GM21526 (cell line): ENCODE measurements at regions not wholly inside any gene's neighbourhood (a gene's known extent, or its start where the extent isn't known, plus 50 kb on each side); places are given as distances from the start of the nearest gene placed in this dataset.

ENCODE experiments used
- ATAC-seq: cut with Tn5 transposase; IDR thresholded peaks from one replicate; pipeline ENCODE4 v1.9.1; 2021; ENCODE audit warnings: moderate library complexity; ENCODE audit not compliant: unreplicated experiment, low FRiP score

- ATAC-seq = no peak
These were observed 171.0 kb upstream of the ZNF32 start for GRCh38 chr10:43819464-43820230.

DNA sequence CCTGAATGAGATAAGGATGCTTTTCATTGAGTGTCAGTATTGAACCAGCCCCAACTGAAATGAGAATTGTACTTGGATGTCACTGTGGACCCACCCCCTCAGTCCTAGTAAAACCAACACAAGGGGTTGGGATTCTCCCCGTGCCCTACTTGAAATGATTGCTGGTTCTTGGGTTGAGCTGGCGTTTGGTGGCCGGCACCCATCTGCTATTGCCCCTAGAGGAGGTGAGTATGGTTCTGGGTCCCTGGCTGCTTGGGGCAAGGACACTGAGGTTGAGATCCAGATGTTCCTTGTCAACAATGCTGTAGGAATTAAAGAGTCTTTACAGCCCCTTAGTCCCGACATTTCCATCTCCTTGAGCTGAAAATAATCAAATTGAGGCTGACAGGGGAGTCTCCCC is 170.0 kb upstream of the ZNF32 start:
- ATAC-seq = no peak

- no peak for ATAC-seq
These were observed 168.7 kb upstream of the ZNF32 start for GRCh38 chr10:43817368-43817767.

DNA sequence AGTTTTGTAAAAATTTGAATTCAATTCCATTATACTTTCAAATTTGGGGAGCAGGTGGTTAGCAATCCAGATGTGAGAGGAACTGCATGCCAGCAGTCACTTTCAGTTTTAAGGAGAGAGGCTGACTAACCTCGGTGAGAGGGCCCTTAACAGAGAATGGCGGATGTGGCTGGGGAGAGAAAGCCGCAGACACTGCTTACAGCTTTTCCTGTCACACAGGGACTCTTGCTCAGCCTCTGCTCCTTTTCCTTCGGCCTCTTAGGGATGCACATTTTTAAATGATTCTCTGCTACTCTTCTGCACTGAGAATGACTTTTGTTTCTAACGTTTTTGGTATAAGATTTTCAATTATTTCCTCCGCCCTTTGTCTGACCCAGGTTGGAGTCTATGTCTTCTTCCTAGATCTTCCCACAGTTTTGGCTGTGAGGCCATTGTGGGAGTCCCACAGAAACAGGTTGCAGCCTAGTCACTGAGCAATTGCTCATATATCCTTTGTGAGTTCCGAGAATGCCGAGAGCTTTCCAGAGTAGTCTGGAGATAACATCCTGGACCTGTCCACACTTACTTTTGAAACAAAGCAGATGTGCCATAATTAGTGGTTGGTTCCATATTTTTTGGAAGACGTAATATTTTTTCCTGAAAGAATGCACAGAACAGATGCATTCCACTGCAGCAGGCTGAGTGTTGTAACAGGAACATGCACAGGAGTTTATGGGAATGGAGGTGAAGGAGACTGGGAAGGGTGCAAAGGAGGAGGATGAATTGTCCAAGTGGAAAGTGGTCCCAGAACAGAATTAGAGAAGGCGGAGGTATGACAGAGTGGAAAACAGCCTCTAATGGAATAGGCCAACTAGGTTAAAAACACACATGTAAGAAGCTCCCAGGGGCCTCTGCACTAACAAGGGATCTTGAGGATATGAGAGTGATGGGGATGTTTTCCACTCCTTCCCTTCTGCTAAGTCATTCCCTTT is 168.0 kb upstream of the ZNF32 start:
- peak; percentile 94 for ATAC-seq

GRCh38 chr10:43815181-43815885 is 166.7 kb upstream of the ZNF32 start:
- no peak for ATAC-seq

GRCh38 chr10:43814663-43815062 is 166.0 kb upstream of the ZNF32 start:
- no peak for ATAC-seq

DNA sequence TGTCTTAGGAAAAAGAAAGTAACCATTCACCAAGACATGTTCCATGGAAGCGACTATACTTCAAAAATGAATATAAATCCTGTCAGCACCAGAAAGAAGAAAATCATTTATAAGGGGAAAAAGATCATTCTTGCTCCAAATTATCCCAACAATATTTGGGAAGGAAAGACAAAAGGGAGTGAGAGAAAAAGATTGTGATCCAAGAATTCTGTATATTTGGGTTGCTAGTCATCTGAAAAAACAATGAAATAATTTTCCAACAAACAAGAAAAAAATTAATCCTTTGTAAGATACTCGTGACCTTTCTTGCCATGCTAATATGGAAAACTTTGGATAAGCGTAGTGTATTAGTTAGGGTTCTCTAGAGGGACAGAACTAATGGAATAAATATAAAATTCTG is 163.2 kb upstream of the ZNF32 start:
- ATAC-seq = no peak

GRCh38 chr10:43809211-43809930 is 160.7 kb upstream of the ZNF32 start:
- no peak for ATAC-seq

DNA sequence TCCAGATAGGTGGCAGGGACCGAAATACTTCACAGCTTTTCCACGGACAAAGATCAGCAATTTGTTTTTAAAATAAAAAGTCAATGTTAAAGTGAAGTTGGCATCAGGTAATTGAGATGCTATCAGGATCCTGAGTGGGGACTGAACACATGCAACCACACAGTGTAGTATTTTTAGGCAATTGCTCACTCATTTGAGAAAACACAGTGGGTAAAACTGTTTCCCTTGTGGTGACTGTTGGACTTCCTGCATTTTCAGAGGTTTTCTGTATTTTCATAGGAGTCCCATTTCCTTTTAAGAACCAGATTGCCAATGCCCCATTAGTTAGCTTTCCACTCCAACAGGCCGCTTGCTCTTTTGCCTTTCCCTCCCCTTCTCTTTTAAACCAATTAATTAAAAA is 159.5 kb upstream of the ZNF32 start:
- ATAC-seq = peak; percentile 61

GRCh38 chr10:43806831-43807640 is 158.4 kb upstream of the ZNF32 start:
- no peak for ATAC-seq

DNA sequence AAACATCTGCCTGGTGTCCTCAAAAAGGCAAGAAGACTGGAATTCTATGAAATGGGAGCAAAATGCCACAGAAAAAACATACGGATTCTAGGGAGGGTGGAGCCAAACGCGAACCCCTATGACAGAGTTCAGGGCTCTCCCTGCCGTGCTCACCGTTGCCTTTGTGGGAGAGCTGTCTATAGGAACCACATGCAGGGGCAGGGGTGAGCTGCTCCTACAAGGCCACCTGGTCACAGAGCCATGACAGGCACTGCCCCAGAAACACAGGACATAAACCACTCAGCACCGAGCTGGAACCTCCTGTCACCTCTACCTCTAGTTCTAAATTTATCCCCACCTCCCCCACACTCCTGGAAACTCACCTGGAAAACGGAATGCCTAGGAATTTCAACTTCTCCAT is 155.1 kb upstream of the ZNF32 start:
- no peak for ATAC-seq

DNA sequence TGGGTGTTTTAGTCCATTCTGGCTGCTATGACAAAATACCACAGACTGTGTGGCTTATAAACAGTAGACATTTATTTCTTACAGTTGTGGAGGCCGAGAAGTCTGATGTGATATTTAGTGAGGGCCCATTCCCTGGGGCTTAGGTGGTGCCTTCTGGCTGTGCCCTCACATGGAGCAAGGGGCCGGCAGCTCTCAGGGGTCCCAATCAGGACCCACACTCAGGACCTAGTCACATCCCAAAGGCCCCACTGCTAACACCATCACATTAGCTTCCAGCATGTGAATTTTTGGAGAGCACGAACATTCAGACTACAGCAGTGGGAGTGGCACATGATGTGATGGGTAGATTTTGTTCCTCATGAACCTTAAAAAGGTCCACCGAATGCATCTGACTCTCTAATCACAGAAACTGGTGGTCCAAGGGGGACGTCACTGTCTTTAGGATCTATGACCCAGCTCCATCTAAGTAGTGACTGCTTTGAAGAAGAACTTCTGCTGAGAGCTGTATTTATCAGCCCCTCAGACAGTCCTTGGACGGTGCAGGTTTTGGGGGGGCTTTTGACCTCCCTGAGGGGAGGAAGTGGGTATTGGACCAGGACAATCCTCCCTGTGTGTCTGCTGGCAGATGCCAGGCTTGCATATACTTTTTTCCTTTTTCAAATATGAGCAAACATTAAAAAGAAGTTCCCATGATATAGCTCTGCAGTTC is 154.5 kb upstream of the ZNF32 start:
- no peak for ATAC-seq

DNA sequence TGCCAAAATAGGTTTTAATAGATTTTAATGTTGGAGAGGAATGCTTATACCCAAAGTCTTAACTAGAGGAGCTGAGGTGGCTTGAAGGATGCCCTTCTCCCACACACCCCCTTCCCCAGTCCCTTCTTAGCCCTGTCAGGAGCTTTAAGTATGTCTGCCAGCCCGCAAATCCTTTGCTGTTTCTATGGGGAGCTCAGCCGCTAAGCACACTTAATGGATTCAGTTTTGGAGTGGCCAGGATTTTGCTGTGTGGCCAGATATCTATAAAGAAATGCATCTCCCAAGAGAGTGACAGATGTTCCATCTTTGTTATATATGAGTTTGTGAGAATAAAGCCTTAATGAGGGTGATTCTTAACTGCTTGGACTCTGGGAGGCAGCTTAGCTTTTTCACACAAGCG is 152.9 kb upstream of the ZNF32 start:
- ATAC-seq = no peak

GRCh38 chr10:43801140-43801539 is 152.5 kb upstream of the ZNF32 start:
- no peak for ATAC-seq

DNA sequence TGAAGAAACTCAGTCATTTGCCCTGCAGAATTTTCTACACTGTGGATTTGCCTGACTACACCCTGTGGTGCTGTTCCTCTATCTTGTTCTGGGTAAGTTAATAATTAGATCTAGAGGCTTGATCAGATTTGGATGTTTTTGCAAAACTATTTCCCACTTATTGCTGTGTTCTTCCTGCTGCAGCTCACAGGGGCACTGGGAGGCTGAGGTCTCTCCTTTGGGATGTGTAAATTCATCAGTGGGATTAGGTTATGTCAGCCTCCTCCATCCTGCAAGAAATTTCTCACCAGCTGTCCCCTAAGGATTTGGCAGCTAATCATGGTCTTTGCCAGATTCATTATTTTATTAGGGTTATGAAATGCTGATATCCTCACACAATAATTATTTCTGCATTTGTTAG is 148.1 kb upstream of the ZNF32 start:
- no peak for ATAC-seq

DNA sequence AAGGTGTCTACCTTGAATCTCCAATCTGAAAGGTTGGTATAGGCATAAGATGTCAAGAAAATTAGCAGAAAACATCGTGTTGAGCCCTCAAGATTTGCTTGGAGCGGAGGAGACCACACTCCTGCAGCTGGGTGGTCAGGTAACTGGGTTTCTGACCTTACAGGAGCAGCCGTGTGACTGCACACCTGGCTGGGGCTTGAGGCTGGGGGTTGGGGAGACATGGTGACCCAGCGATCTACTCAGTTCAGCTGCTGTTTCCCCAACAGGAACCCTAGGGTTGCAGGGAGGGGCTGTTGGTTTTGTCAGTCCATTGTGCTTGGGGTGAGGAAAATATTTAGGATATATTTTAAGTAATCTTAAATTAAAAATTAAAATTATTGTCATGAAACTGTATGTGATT is 147.0 kb upstream of the ZNF32 start:
- no peak for ATAC-seq

DNA sequence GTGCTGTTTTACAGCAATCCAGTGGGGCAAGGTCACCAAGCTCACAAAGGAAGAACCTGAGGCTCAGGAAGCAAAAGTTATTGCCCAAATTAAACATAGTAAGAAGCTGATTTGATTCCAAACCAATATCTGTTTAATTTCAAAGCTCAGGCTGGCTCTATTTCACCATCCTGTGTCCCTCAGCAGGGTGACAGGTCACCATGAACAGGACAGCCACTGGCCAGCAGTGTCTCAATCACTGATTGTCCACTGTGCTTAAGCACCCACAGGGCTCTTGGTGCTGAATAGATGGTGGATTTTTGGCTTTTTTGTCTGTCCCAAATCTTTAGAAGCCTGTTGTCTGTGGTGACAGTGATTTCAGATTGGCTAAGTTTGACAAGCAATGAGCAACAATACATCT is 146.4 kb upstream of the ZNF32 start:
- ATAC-seq = no peak

- ATAC-seq = no peak
These were observed 145.6 kb upstream of the ZNF32 start for GRCh38 chr10:43794181-43794815.

DNA sequence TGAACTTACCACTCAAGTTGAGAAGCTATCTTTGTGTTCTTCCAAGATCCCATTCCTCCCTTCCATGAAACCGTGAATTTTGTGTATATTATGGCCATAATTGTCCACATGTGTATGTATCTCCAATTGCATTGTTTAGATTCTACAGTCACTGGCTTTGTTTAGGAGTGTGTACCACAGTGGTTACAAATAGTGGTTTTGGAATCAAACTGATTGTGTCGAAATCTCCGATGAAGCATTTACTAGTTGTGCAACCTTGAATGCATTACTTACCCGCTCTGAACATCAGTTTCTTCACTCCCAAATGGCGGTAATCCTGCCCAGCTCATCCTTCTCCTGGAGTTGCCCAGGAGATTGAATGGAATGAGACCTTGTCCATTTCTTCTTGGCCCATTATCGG is 145.0 kb upstream of the ZNF32 start:
- no peak for ATAC-seq
